AG04450 (cell line): ENCODE measurements at regions not wholly inside any gene's neighbourhood (a gene's known extent, or its start where the extent isn't known, plus 50 kb on each side); places are given as distances from the start of the nearest gene placed in this dataset.

Experiments used
- CTCF ChIA-PET: fragments of 300-600, 350-600 bp; formaldehyde crosslinking; extraction: SDS; loops from one replicate; lab custom pipeline; 2022; ENCODE audit warnings: antibody characterized with exemption, inconsistent platforms; lab: Charles Lee
- POLR2A ChIA-PET: fragments of 350-600 bp; formaldehyde crosslinking; extraction: SDS; loops from one replicate; lab custom pipeline; 2021; ENCODE audit warnings: antibody characterized with exemption, inconsistent platforms; lab: Yijun Ruan, JAX
- DNase-seq: peaks from one replicate; pipeline ENCODE4 v3.0.0-alpha.2; 2011; ENCODE audit warnings: low read depth, low spot score
- H3K27ac ChIP-seq: one replicate; pipeline ENCODE4 v1.5.1; 2012; ENCODE audit warnings: low read depth, low read length, control low read depth
- H3K27me3 ChIP-seq: one replicate; pipeline ENCODE4 v1.6.0; 2012; ENCODE audit warnings: low read length; ENCODE audit not compliant: control insufficient read depth, insufficient read depth
- H3K4me3 ChIP-seq: 2 replicates; pipeline ENCODE4 v1.5.1; 2011; ENCODE audit warnings: mild to moderate bottlenecking, low read depth, low read length, control low read depth
- H3K9me3 ChIP-seq: 2 replicates; pipeline ENCODE4 v1.5.1; 2012; ENCODE audit warnings: low read length; ENCODE audit not compliant: control insufficient read depth, insufficient read depth
- CTCF ChIP-seq: IDR thresholded peaks from 2 replicates; pipeline ENCODE4 v1.5.1; 2011; ENCODE audit warnings: low read depth, low read length, control low read depth, inconsistent platforms

- no peaks in the 10 kb centered on the region for H3K9me3 ChIP-seq
- no peaks in the 10 kb centered on the region for H3K27me3 ChIP-seq
- DNase-seq = no peak
- no peak for TF ChIP-seq CTCF
- H3K4me3 ChIP-seq = no peak overlapping the region
- ChIA-PET CTCF (interaction anchor here (1.5 kb wide), 1 partner anchor 19 kb away, joined by 5 read pairs; no protein-coding TSS in a partner anchor), POLR2A (interaction anchor here (0.6 kb wide), 2 partner anchors 33 to 247 kb away, joined by 3 to 4 read pairs; no protein-coding TSS in a partner anchor)
- peak overlapping the region; percentile 52 for H3K27ac ChIP-seq
These were observed 53.5 kb upstream of the RMDN2 start for GRCh38 chr2:37871456-37872191.

DNA sequence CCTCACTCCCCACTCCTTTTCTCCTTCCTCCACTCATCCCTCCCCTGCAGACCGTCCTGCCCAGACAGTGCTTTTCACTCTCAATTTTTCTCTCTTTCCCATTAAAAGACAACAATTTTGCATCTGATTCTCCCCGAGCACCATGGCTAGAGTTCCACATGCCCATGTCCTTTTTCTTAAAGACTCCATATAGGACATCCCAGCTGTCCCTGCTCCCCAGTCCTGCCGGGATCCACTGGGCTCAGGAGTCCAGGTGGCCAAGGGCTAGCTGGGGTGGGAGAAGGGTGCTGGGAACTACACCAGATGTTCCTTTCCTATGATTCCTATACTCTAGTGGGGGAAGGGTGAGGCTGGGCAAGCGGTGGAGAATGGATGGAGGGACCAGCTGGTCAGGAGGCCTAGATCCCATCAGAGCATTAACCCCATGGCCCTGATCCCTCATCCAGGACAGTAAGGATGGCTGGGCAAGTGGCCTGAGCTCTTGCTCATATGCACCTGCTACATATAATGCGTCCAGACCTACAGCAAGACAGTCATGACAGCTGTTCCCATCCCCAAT lies 52.8 kb upstream of the RMDN2 start:
- no peaks in the 10 kb centered on the region for H3K27me3 ChIP-seq
- DNase-seq = no peak
- H3K4me3 ChIP-seq = no peak overlapping the region
- ChIA-PET POLR2A (interaction anchor here (0.6 kb wide), 2 partner anchors 248 to 458 kb away, joined by 3 to 4 read pairs; no protein-coding TSS in a partner anchor), CTCF (interaction anchor here (0.7 to 1.7 kb wide), 4 partner anchors 19 to 476 kb away, joined by 4 to 7 read pairs (median 4); no protein-coding TSS in a partner anchor)
- H3K9me3 ChIP-seq = no peaks in the 10 kb centered on the region
- peak overlapping the region; percentile 52 for H3K27ac ChIP-seq
- no peak for TF ChIP-seq CTCF

DNA sequence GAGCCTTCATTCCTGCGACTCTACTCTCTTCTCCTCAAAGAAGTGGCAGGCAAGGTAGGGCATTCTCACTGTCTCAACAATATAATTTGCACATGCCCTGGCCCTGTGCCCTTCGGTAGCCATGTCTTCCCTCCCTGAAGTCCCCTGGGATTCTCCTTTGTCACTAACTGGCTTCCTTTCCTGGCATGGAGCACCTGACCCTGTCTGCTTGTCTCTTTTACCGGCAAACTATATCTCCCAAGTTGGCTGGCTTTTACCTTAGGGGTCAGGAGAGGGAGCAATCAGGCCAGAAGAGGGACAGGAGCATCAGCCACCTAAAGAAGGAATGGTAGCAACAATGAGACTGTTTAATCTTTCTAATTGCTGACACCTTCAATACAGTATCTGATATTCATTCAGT lies 51.9 kb upstream of the RMDN2 start:
- no peak for DNase-seq
- CTCF ChIA-PET = interaction anchor here (0.7 to 1.7 kb wide), 3 partner anchors 41 to 477 kb away, joined by 4 to 7 read pairs (median 4); no protein-coding TSS in a partner anchor
- Histone ChIP-seq H3K9me3 (no peaks in the 10 kb centered on the region), H3K4me3 (no peak overlapping the region), H3K27ac (no peak overlapping the region), H3K27me3 (no peaks in the 10 kb centered on the region)
- POLR2A ChIA-PET = no interaction called here
- TF ChIP-seq CTCF = no peak

DNA sequence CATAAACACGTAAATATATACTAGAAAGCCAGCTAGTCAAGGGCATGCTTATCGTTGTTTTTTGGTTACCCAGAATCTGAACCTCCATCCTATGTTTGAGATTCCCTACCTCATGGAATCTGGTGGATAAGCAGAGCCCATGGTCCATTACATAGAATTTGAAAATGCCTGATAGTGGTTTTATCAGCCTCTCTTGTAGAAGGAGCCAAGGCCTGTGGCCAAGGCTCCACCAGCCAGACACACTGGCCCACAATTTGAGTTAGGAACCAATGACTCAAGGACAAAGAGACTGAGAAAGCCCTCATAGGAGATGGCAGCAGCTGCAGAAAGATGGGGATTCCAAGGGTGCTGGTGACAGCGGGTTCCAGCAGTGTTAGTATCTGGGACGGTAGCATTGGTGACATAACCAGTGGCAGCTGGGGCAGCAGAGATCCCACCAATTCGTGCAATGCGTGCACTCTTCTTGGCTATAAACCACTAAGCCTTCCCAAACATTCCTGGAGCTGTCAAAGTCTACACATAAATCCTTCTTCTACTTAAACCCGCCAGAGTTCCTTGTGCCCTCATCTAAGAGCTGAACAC lies 51.2 kb upstream of the RMDN2 start:
- ChIA-PET CTCF (interaction anchor here (0.5 to 6.5 kb wide), 3 partner anchors 38 to 459 kb away, joined by 5 to 174 read pairs (median 7); no protein-coding TSS in a partner anchor), POLR2A (no interaction called here)
- Histone ChIP-seq H3K27me3 (no peaks in the 10 kb centered on the region), H3K9me3 (no peaks in the 10 kb centered on the region), H3K4me3 (no peak overlapping the region), H3K27ac (no peak overlapping the region)
- TF ChIP-seq CTCF = no peak
- no peak for DNase-seq
